LNCAP (cell line): ENCODE measurements at regions not wholly inside any gene's neighbourhood (a gene's known extent, or its start where the extent isn't known, plus 50 kb on each side); places are given as distances from the start of the nearest gene placed in this dataset.

Experiments
- CTCF ChIP-seq: fragments of 450-650 bp; IDR thresholded peaks from 2 replicates; pipeline ENCODE4 v1.5.1; 2017; ENCODE audit warnings: mild to moderate bottlenecking

GRCh38 chr3:95189348-95189747 lies 1126.5 kb downstream of the NSUN3 start:
- no peak for TF ChIP-seq CTCF

GRCh38 chr3:95197661-95198060 lies 1134.8 kb downstream of the NSUN3 start:
- no peak for TF ChIP-seq CTCF

- TF ChIP-seq CTCF: no peak
Observed at GRCh38 chr3:95200384-95200783, 1137.5 kb downstream of the NSUN3 start.

- no peak for TF ChIP-seq CTCF
Observed at GRCh38 chr3:95210878-95211277, 1148.0 kb downstream of the NSUN3 start.

- no peak for TF ChIP-seq CTCF
Observed at GRCh38 chr3:95212117-95212516, 1149.3 kb downstream of the NSUN3 start.

- TF ChIP-seq CTCF: no peak
Observed at GRCh38 chr3:95215437-95215957, 1152.6 kb downstream of the NSUN3 start.

- TF ChIP-seq CTCF: no peak
Observed at GRCh38 chr3:95217661-95218060, 1154.8 kb downstream of the NSUN3 start.

GRCh38 chr3:95218484-95218883 lies 1155.6 kb downstream of the NSUN3 start:
- no peak for TF ChIP-seq CTCF
